IMR-90 (cell line): ENCODE measurements at regions not wholly inside any gene's neighbourhood (a gene's known extent, or its start where the extent isn't known, plus 50 kb on each side); places are given as distances from the start of the nearest gene placed in this dataset.

Source experiments
- CEBPB ChIP-seq: IDR thresholded peaks from 2 replicates; pipeline ENCODE4 v1.6.1; 2012; ENCODE audit warnings: low read depth, low read length, improper control_type of control experiment
- POLR2A ChIP-seq: IDR thresholded peaks from 2 replicates; pipeline ENCODE4 v1.6.1; 2012; ENCODE audit warnings: mild to moderate bottlenecking, low read depth, low read length
- RCOR1 ChIP-seq: IDR thresholded peaks from 2 replicates; pipeline ENCODE4 v1.6.1; 2012; ENCODE audit warnings: mild to moderate bottlenecking, low read length, improper control_type of control experiment; ENCODE audit not compliant: insufficient replicate concordance
- RFX5 ChIP-seq: IDR thresholded peaks from 2 replicates; pipeline ENCODE4 v1.8.0; 2012; ENCODE audit warnings: low read depth, mild to moderate bottlenecking, low read length, moderate library complexity
- USF2 ChIP-seq: fragments of 150-350 bp; IDR thresholded peaks from 2 replicates; pipeline ENCODE4 v1.6.1; 2017; ENCODE audit warnings: mild to moderate bottlenecking, antibody characterized with exemption, low read length, low read depth
- TF ChIP-seq, protein P1 (sequence below): conservative IDR thresholded peaks from 2 replicates; pipeline ENCODE4 v1.5.1; 2012; ENCODE audit warnings: mild to moderate bottlenecking, low read depth, low read length, improper control_type of control experiment

DNA sequence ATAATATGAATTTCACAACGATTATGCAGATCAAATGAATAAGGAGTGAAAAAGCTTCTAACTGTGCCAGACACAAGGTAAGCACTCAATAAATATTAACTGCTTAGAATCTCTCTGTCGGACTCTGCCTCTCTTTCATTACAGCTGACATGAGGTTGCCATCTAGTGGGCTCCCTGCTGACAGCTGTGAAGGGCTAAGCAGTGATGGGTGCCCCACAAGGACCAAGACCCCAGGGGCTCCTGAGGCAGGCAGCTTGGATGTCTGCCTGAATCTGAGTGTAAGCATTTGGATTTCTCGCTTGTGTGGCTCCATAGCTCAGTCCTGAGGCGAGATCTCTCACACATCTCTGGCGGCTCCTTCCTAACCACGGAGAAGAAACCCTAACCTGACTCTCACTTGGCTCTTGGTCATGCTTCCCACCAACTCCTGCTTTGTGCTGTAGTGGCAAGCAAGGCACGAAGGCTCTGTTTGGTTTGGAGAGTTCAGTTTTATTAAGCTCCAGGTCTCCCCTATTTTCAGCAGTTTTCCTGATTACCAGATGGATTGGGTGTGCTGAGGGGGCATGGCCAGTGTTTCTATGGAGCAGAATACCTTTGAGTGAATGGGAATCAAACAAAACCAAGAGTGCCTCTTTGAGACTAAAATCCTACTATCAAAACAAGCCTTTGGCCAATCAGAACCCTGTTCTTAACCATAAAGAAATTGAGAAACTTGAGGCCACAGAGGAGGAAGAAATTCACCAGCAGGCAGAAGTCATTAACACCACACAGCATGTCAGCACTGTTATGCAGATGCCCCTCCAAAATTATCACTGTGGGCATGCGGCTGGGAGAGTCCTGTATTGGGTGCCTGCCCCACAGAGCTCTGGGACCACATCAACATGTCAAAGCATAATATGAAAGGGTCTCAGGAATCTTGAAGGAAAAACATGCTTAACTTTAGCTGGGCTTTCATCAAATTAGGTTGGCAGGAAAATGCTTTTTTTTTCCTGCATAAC is 152.8 kb upstream of the NTM start:
- TF ChIP-seq, protein P1, sequence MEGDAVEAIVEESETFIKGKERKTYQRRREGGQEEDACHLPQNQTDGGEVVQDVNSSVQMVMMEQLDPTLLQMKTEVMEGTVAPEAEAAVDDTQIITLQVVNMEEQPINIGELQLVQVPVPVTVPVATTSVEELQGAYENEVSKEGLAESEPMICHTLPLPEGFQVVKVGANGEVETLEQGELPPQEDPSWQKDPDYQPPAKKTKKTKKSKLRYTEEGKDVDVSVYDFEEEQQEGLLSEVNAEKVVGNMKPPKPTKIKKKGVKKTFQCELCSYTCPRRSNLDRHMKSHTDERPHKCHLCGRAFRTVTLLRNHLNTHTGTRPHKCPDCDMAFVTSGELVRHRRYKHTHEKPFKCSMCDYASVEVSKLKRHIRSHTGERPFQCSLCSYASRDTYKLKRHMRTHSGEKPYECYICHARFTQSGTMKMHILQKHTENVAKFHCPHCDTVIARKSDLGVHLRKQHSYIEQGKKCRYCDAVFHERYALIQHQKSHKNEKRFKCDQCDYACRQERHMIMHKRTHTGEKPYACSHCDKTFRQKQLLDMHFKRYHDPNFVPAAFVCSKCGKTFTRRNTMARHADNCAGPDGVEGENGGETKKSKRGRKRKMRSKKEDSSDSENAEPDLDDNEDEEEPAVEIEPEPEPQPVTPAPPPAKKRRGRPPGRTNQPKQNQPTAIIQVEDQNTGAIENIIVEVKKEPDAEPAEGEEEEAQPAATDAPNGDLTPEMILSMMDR: peak; percentile 61
- no peak for TF ChIP-seq CEBPB
- TF ChIP-seq POLR2A: no peak
- TF ChIP-seq USF2: no peak
- TF ChIP-seq RFX5: no peak
- TF ChIP-seq RCOR1: no peak
